ENCODE measurements at regions not wholly inside any gene's neighbourhood (a gene's known extent, or its start where the extent isn't known, plus 50 kb on each side); places are given as distances from the start of the nearest gene placed in this dataset.

DNA sequence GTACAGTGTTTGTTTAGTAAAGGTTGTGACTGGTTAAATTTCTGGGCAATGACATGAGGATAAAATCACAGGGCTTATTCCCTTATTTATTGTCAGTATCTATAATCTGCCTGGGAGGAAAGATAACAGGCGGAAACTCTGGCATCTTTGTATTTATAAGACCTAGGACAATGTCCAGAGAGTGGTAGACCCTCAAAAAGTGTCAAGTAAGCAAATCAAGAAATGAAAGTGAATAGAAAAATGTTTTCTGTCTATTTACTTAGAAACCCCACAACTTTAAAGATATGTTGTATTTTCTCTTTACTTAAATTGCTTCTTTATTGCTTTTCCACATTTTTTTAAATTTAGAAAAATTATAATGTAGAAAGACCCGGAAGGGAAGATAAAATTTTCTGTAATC lies 544.6 kb downstream of the EDEM1 start:
- Histone ChIP-seq H3K4me1 (ENCODE audit: low read length) (no peaks in the 10 kb centered on the region), H3K9me3 (replicated peaks; ENCODE audit: insufficient read depth, low read length) (no peaks in the 10 kb centered on the region), H3F3A (ENCODE audit: insufficient read depth, low read length) (no peaks in the 10 kb centered on the region), H3K9me2 (replicated peaks; ENCODE audit: insufficient read depth, low read length) (no peaks in the 10 kb centered on the region), H4K20me1 (ENCODE audit: insufficient read depth, low read length) (no peaks in the 10 kb centered on the region), H3K9ac (ENCODE audit: low read length) (no peak overlapping the region), H3K27me3 (replicated peaks; ENCODE audit: insufficient read depth, low read length) (no peaks in the 10 kb centered on the region), H3K4me3 (ENCODE audit: low read length) (no peak overlapping the region), H3K27ac (ENCODE audit: low read length) (no peak overlapping the region), H3K79me2 (ENCODE audit: low read length) (no peaks in the 10 kb centered on the region), H3K36me3 (replicated peaks; ENCODE audit: insufficient read depth, low read length) (no peaks in the 10 kb centered on the region), H3K4me2 (ENCODE audit: low read depth, low read length) (no peak overlapping the region), H2AFZ (ENCODE audit: low read length) (no peak overlapping the region)
- no peak for DNase-seq
- no peak for TF ChIP-seq EZH2phosphoT487 (IDR thresholded peaks at IDR 0.05; ENCODE audit: low read length)

GRCh38 chr3:5733995-5734394 lies 546.5 kb downstream of the EDEM1 start:
- no peaks in the 10 kb centered on the region for H3K4me1 ChIP-seq (ENCODE audit: low read length)
- H3K4me3 ChIP-seq (ENCODE audit: low read length), result no peak overlapping the region
- TF ChIP-seq, protein P1, sequence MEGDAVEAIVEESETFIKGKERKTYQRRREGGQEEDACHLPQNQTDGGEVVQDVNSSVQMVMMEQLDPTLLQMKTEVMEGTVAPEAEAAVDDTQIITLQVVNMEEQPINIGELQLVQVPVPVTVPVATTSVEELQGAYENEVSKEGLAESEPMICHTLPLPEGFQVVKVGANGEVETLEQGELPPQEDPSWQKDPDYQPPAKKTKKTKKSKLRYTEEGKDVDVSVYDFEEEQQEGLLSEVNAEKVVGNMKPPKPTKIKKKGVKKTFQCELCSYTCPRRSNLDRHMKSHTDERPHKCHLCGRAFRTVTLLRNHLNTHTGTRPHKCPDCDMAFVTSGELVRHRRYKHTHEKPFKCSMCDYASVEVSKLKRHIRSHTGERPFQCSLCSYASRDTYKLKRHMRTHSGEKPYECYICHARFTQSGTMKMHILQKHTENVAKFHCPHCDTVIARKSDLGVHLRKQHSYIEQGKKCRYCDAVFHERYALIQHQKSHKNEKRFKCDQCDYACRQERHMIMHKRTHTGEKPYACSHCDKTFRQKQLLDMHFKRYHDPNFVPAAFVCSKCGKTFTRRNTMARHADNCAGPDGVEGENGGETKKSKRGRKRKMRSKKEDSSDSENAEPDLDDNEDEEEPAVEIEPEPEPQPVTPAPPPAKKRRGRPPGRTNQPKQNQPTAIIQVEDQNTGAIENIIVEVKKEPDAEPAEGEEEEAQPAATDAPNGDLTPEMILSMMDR (IDR thresholded peaks at IDR 0.05; ENCODE audit: low read length), result no peak
- TF ChIP-seq EZH2 (optimal IDR thresholded peaks at IDR 0.05; ENCODE audit: low read depth, low read length) (no peak), EZH2phosphoT487 (IDR thresholded peaks at IDR 0.05; ENCODE audit: low read length) (no peak)
- no peaks in the 10 kb centered on the region for H3K9me2 ChIP-seq (replicated peaks; ENCODE audit: insufficient read depth, low read length)
- H3K9me3 ChIP-seq (replicated peaks; ENCODE audit: insufficient read depth, low read length), result no peaks in the 10 kb centered on the region
- H3K27me3 ChIP-seq (replicated peaks; ENCODE audit: insufficient read depth, low read length), result no peaks in the 10 kb centered on the region
- no peak for DNase-seq
- no peaks in the 10 kb centered on the region for H4K20me1 ChIP-seq (ENCODE audit: insufficient read depth, low read length)
- H3K4me2 ChIP-seq (ENCODE audit: low read depth, low read length), result no peak overlapping the region
- H3K36me3 ChIP-seq (replicated peaks; ENCODE audit: insufficient read depth, low read length), result no peaks in the 10 kb centered on the region
- no peaks in the 10 kb centered on the region for H3K79me2 ChIP-seq (ENCODE audit: low read length)
- no peak overlapping the region for H3K27ac ChIP-seq (ENCODE audit: low read length)
- H2AFZ ChIP-seq (ENCODE audit: low read length), result no peak overlapping the region
- H3F3A ChIP-seq (ENCODE audit: insufficient read depth, low read length), result no peaks in the 10 kb centered on the region
- H3K9ac ChIP-seq (ENCODE audit: low read length), result no peak overlapping the region

- H3K9me3 ChIP-seq (replicated peaks; ENCODE audit: insufficient read depth, low read length), result no peaks in the 10 kb centered on the region
- DNase-seq, result no peak
- H3K4me1 ChIP-seq (ENCODE audit: low read length), result no peaks in the 10 kb centered on the region
- no peak overlapping the region for H2AFZ ChIP-seq (ENCODE audit: low read length)
- H3K36me3 ChIP-seq (replicated peaks; ENCODE audit: insufficient read depth, low read length), result no peaks in the 10 kb centered on the region
- no peak overlapping the region for H3K27ac ChIP-seq (ENCODE audit: low read length)
- TF ChIP-seq EZH2phosphoT487 (IDR thresholded peaks at IDR 0.05; ENCODE audit: low read length) (no peak), EZH2 (optimal IDR thresholded peaks at IDR 0.05; ENCODE audit: low read depth, low read length) (no peak)
- TF ChIP-seq, protein P1 (IDR thresholded peaks at IDR 0.05; ENCODE audit: low read length), result no peak
- H3K4me3 ChIP-seq (ENCODE audit: low read length), result no peak overlapping the region
- no peaks in the 10 kb centered on the region for H4K20me1 ChIP-seq (ENCODE audit: insufficient read depth, low read length)
- no peak overlapping the region for H3K9ac ChIP-seq (ENCODE audit: low read length)
- H3K9me2 ChIP-seq (replicated peaks; ENCODE audit: insufficient read depth, low read length), result no peaks in the 10 kb centered on the region
- no peaks in the 10 kb centered on the region for H3K27me3 ChIP-seq (replicated peaks; ENCODE audit: insufficient read depth, low read length)
- no peak overlapping the region for H3K4me2 ChIP-seq (ENCODE audit: low read depth, low read length)
- H3K79me2 ChIP-seq (ENCODE audit: low read length), result no peaks in the 10 kb centered on the region
- no peaks in the 10 kb centered on the region for H3F3A ChIP-seq (ENCODE audit: insufficient read depth, low read length)
These were observed 548.4 kb downstream of the EDEM1 start for GRCh38 chr3:5735896-5736295.

- Histone ChIP-seq H4K20me1 (ENCODE audit: insufficient read depth, low read length) (no peaks in the 10 kb centered on the region), H3K79me2 (ENCODE audit: low read length) (no peaks in the 10 kb centered on the region), H3K27me3 (replicated peaks; ENCODE audit: insufficient read depth, low read length) (no peaks in the 10 kb centered on the region), H3K27ac (ENCODE audit: low read length) (no peak overlapping the region), H3F3A (ENCODE audit: insufficient read depth, low read length) (no peaks in the 10 kb centered on the region), H3K4me3 (ENCODE audit: low read length) (no peak overlapping the region), H3K36me3 (replicated peaks; ENCODE audit: insufficient read depth, low read length) (no peaks in the 10 kb centered on the region), H2AFZ (ENCODE audit: low read length) (no peak overlapping the region), H3K4me2 (ENCODE audit: low read depth, low read length) (no peak overlapping the region), H3K4me1 (ENCODE audit: low read length) (no peaks in the 10 kb centered on the region), H3K9ac (ENCODE audit: low read length) (no peak overlapping the region), H3K9me3 (replicated peaks; ENCODE audit: insufficient read depth, low read length) (no peaks in the 10 kb centered on the region), H3K9me2 (replicated peaks; ENCODE audit: insufficient read depth, low read length) (no peaks in the 10 kb centered on the region)
- TF ChIP-seq, protein P1 (IDR thresholded peaks at IDR 0.05; ENCODE audit: low read length), result no peak
- TF ChIP-seq EZH2 (optimal IDR thresholded peaks at IDR 0.05; ENCODE audit: low read depth, low read length) (no peak), EZH2phosphoT487 (IDR thresholded peaks at IDR 0.05; ENCODE audit: low read length) (no peak)
- DNase-seq, result no peak
These were observed 551.9 kb downstream of the EDEM1 start for GRCh38 chr3:5739299-5739935.
